Pancreas (tissue), 10 donors: ENCODE measurements at regions not wholly inside any gene's neighbourhood (a gene's known extent, or its start where the extent isn't known, plus 50 kb on each side); places are given as distances from the start of the nearest gene placed in this dataset.

Experiments used
- ATAC-seq, 4 donors: fragments of 200-7000 bp; cut with Tn5 transposase; one replicate each; pipeline versions ENCODE4 v1.8.0 to v1.9.1; 2020; ENCODE audit warnings: mild to moderate bottlenecking in 4 of 4, moderate library complexity in 4 of 4
- DNase-seq, 6 donors: peaks; one replicate each; pipeline ENCODE4 v3.0.0-alpha.2; 2020
- FAIRE-seq: peaks from 2 replicates; lab custom pipeline; 2012; peaks lifted over from hg19 to GRCh38; lab: Jason Lieb, UNC
- H3K27ac ChIP-seq, 4 donors: fragments of 200-600 bp; sonication (generic); 1 replicate in 3 of 4; 2 replicates in 1 of 4; pipeline versions ENCODE4 v1.5.0 to v1.8.0; 2020
- H3K27me3 ChIP-seq, 4 donors: fragments of 200-600 bp; one replicate each; pipeline ENCODE4 v1.8.0; 2021
- H3K36me3 ChIP-seq, 3 donors: fragments of 200-600 bp; sonication (generic) in 1 of 3; one replicate each; pipeline versions ENCODE4 v1.5.0 to v1.8.0; 2020 to 2021
- H3K4me1 ChIP-seq, 3 donors: fragments of 200-600 bp; one replicate each; pipeline ENCODE4 v1.8.0; 2021
- H3K4me3 ChIP-seq, 4 donors: fragments of 200-600 bp; sonication (generic) in 2 of 4; one replicate each; pipeline versions ENCODE4 v1.5.0 to v1.8.0; 2020 to 2021
- H3K9me3 ChIP-seq, 4 donors: fragments of 200-600 bp; one replicate each; pipeline ENCODE4 v1.8.0; 2021
- CTCF ChIP-seq, 4 donors: fragments of 200-600 bp; sonication (generic) in 3 of 4; IDR thresholded peaks; one replicate each; pipeline versions ENCODE4 v1.5.0 to v1.8.0; 2021; ENCODE audit warnings: antibody characterized with exemption in 4 of 4
- WGBS, 2 donors: extraction: QIAGEN DNeasy Blood & Tissue Kit; methylation state at CpG; one replicate each; pipeline ENCODE4 v1.1.7; 2013; 5-methylcytosine and 5-hydroxymethylcytosine counted together
- intact Hi-C, 3 donors: fragments of 100-400 bp; cut with DNase I; formaldehyde crosslinking; loops; one replicate each; pipeline versions ENCODE4 v1.11.1 to v1.14.2; 2022
- donor health status: healthy with polysubstance abuse.
- donor health status: DM: no; HTN: no; CAD: no; lungs with moderate emphysema.
- donor health status: DM: no; HTN: no; CAD: no.
- donor health status: control.
- donor health status: control.
- donor health status: Bipolar disorder and iron deficiency.
- donor health status: DM: yes; HTN: yes; CAD: no.
- donor health status: DM: no; HTN: no; CAD: no.
- donor health status: DM: no; HTN: no; CAD: no.
- donor health status: DM: yes; HTN: yes; CAD: no.

GRCh38 chr4:175871774-175872405, 59.8 kb upstream of the GPM6A start:
- TF ChIP-seq CTCF (IDR thresholded peaks at IDR 0.05) = no peak
- H3K27ac ChIP-seq = no peak overlapping the region
- intact Hi-C loops = no loop called here
- H3K36me3 ChIP-seq = no peaks in the 10 kb centered on the region
- H3K9me3 ChIP-seq = no peaks in the 10 kb centered on the region
- H3K4me3 ChIP-seq = no peak overlapping the region
- no peak for DNase-seq
- no peak for FAIRE-seq
- no peaks in the 10 kb centered on the region for H3K4me1 ChIP-seq
- H3K27me3 ChIP-seq = no peaks in the 10 kb centered on the region
- no peak for ATAC-seq
- 46 to 48% methylated on average over 2 of the region's 2 CpGs for WGBS, 2 donors

- WGBS, 2 donors = 53 to 66% methylated on average over 1 of the region's 1 CpG
- ATAC-seq = no peak
These were observed 61.6 kb upstream of the GPM6A start for GRCh38 chr4:175873707-175874106.

GRCh38 chr4:175874306-175874705, 62.2 kb upstream of the GPM6A start:
- Histone ChIP-seq H3K36me3 (no peaks in the 10 kb centered on the region), H3K27me3 (no peaks in the 10 kb centered on the region), H3K27ac (no peak overlapping the region), H3K4me1 (no peaks in the 10 kb centered on the region), H3K9me3 (no peaks in the 10 kb centered on the region), H3K4me3 (no peak overlapping the region)
- intact Hi-C loops = no loop called here
- no peak for TF ChIP-seq CTCF (IDR thresholded peaks at IDR 0.05)
- no peak for DNase-seq
- no peak for FAIRE-seq
- WGBS, 2 donors = 38 to 47% methylated on average over 5 of the region's 5 CpGs
- ATAC-seq = no peak

More at GRCh38 chr4:175873707-175874106, 61.6 kb upstream of the GPM6A start:
- no peak for FAIRE-seq
- Histone ChIP-seq H3K4me1 (no peaks in the 10 kb centered on the region), H3K36me3 (no peaks in the 10 kb centered on the region), H3K9me3 (no peaks in the 10 kb centered on the region), H3K27ac (no peak overlapping the region), H3K4me3 (no peak overlapping the region), H3K27me3 (no peaks in the 10 kb centered on the region)
- intact Hi-C loops = no loop called here
- no peak for DNase-seq
- TF ChIP-seq CTCF (IDR thresholded peaks at IDR 0.05) = no peak

- H3K4me3 ChIP-seq = no peak overlapping the region
- DNase-seq = no peak
- H3K27me3 ChIP-seq = no peaks in the 10 kb centered on the region
- 72 to 83% methylated on average over 5 of the region's 5 CpGs for WGBS, 2 donors
- H3K9me3 ChIP-seq = no peaks in the 10 kb centered on the region
- TF ChIP-seq CTCF (IDR thresholded peaks at IDR 0.05) = no peak
- no peaks in the 10 kb centered on the region for H3K36me3 ChIP-seq
- FAIRE-seq = no peak
- intact Hi-C loops = no loop called here
- H3K27ac ChIP-seq = no peak overlapping the region
- no peaks in the 10 kb centered on the region for H3K4me1 ChIP-seq
- ATAC-seq = no peak
These were observed 64.1 kb upstream of the GPM6A start for GRCh38 chr4:175875993-175876771.

- Histone ChIP-seq H3K36me3 (no peaks in the 10 kb centered on the region), H3K27me3 (no peaks in the 10 kb centered on the region)
- no peak for ATAC-seq
These were observed 70.8 kb upstream of the GPM6A start for GRCh38 chr4:175882891-175883290.

More at GRCh38 chr4:175882891-175883290, 70.8 kb upstream of the GPM6A start:
- intact Hi-C loops = no loop called here
- DNase-seq (no peak), FAIRE-seq (no peak)
- no peak for TF ChIP-seq CTCF (IDR thresholded peaks at IDR 0.05)
- H3K27ac ChIP-seq = no peak overlapping the region
- H3K4me1 ChIP-seq = no peaks in the 10 kb centered on the region
- no peak overlapping the region for H3K4me3 ChIP-seq
- no peaks in the 10 kb centered on the region for H3K9me3 ChIP-seq
